DND-41 (cell line): ENCODE measurements at regions not wholly inside any gene's neighbourhood (a gene's known extent, or its start where the extent isn't known, plus 50 kb on each side); places are given as distances from the start of the nearest gene placed in this dataset.

ENCODE experiments used
- EZH2 ChIP-seq: IDR thresholded peaks from 3 replicates; pipeline ENCODE4 v1.6.1; 2012; ENCODE audit warnings: borderline replicate concordance, low read depth, mild to moderate bottlenecking, moderate library complexity, low read length, inconsistent platforms; ENCODE audit not compliant: severe bottlenecking
- TF ChIP-seq, protein P1 (sequence below): IDR thresholded peaks from 2 replicates; pipeline ENCODE4 v1.5.1; 2012; ENCODE audit warnings: borderline replicate concordance, low read length, moderate library complexity, mild to moderate bottlenecking; ENCODE audit not compliant: poor library complexity, severe bottlenecking; ENCODE audit errors: extremely low read depth

DNA sequence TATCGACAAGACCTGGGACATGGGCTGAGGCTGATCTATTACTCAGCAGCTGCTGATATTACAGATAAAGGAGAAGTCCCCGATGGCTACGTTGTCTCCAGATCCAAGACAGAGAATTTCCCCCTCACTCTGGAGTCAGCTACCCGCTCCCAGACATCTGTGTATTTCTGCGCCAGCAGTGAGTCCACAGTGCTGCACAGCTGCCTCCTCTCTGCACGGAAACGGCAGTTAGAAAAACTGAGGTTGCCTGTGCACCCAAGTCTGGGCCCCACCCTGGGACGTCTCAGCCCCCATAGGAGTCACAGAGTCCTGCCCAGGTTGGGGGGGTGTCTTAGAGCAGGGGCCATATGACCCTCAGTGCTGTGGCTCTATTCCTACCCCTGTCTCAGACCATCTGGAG is 167.4 kb upstream of the PRSS58 start:
- TF ChIP-seq, protein P1, sequence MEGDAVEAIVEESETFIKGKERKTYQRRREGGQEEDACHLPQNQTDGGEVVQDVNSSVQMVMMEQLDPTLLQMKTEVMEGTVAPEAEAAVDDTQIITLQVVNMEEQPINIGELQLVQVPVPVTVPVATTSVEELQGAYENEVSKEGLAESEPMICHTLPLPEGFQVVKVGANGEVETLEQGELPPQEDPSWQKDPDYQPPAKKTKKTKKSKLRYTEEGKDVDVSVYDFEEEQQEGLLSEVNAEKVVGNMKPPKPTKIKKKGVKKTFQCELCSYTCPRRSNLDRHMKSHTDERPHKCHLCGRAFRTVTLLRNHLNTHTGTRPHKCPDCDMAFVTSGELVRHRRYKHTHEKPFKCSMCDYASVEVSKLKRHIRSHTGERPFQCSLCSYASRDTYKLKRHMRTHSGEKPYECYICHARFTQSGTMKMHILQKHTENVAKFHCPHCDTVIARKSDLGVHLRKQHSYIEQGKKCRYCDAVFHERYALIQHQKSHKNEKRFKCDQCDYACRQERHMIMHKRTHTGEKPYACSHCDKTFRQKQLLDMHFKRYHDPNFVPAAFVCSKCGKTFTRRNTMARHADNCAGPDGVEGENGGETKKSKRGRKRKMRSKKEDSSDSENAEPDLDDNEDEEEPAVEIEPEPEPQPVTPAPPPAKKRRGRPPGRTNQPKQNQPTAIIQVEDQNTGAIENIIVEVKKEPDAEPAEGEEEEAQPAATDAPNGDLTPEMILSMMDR, result no peak
- TF ChIP-seq EZH2, result no peak
